ENCODE measurements at regions not wholly inside any gene's neighbourhood (a gene's known extent, or its start where the extent isn't known, plus 50 kb on each side); places are given as distances from the start of the nearest gene placed in this dataset.

DNA sequence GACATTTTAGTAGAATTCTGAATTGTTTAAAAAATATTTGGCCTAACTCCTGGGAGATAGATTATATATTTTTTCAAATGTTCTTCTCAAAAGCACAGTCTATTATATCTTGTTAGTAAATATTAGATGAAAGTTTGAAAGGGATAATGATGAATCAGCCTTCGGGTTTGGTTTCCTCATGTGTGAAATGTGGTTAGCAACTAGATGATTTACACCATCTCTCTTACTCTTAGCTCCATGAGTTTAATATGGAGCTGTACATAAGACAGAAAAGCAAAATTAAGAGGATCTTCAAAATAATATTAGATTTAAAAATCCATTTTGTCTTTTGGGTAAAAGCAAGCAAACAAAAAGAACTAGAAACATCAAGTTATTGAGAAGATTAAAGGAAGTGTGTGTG lies 120.8 kb upstream of the SFRP2 start:
- Histone ChIP-seq H3K27me3 (no peaks in the 10 kb centered on the region), H3K27ac (no peak overlapping the region), H3K4me3 (no peak overlapping the region), H3K36me3 (no peaks in the 10 kb centered on the region), H3K9me3 (no peaks in the 10 kb centered on the region), H3K4me1 (ENCODE audit: insufficient read depth) (no peaks in the 10 kb centered on the region)
- 21 to 37% (median 24%) methylated on average over 1 of the region's 1 CpG for WGBS, 3 donors
- TF ChIP-seq POLR2A (IDR thresholded peaks at IDR 0.05) = no peak
- TF ChIP-seq, protein P1, sequence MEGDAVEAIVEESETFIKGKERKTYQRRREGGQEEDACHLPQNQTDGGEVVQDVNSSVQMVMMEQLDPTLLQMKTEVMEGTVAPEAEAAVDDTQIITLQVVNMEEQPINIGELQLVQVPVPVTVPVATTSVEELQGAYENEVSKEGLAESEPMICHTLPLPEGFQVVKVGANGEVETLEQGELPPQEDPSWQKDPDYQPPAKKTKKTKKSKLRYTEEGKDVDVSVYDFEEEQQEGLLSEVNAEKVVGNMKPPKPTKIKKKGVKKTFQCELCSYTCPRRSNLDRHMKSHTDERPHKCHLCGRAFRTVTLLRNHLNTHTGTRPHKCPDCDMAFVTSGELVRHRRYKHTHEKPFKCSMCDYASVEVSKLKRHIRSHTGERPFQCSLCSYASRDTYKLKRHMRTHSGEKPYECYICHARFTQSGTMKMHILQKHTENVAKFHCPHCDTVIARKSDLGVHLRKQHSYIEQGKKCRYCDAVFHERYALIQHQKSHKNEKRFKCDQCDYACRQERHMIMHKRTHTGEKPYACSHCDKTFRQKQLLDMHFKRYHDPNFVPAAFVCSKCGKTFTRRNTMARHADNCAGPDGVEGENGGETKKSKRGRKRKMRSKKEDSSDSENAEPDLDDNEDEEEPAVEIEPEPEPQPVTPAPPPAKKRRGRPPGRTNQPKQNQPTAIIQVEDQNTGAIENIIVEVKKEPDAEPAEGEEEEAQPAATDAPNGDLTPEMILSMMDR (IDR thresholded peaks at IDR 0.05) = no peak
- no peak for TF ChIP-seq EP300 (IDR thresholded peaks at IDR 0.05)
- intact Hi-C loops (cut with DNase I) = no loop called here
- DNase-seq = no peak

DNA sequence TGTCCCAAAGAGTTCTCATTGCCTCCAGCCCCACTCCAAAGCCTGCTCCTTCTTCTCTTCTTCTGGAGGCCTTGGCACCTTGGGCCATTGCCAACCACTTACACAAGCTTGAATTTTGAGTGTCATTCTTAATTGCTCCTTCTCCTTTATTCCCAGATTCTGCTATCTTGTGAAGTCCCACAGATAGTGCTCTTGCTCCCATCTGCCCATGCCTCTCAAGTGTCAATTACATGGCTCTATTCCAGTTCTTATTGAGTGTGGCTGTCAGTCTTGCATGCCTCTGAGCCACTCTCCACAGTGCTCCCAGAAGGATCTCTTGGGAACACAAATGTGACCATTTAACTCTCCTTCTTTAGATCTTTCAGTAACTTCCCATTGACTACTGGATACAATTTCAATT lies 117.3 kb upstream of the SFRP2 start:
- no peak overlapping the region for H3K4me3 ChIP-seq
- no peaks in the 10 kb centered on the region for H3K4me1 ChIP-seq (ENCODE audit: insufficient read depth)
- TF ChIP-seq POLR2A (IDR thresholded peaks at IDR 0.05) (no peak), EP300 (IDR thresholded peaks at IDR 0.05) (no peak)
- TF ChIP-seq, protein P1 (IDR thresholded peaks at IDR 0.05) = no peak
- intact Hi-C loops (cut with DNase I) = no loop called here
- no peaks in the 10 kb centered on the region for H3K9me3 ChIP-seq
- H3K27ac ChIP-seq = no peak overlapping the region
- no peaks in the 10 kb centered on the region for H3K36me3 ChIP-seq
- no peak for DNase-seq
- no peaks in the 10 kb centered on the region for H3K27me3 ChIP-seq

DNA sequence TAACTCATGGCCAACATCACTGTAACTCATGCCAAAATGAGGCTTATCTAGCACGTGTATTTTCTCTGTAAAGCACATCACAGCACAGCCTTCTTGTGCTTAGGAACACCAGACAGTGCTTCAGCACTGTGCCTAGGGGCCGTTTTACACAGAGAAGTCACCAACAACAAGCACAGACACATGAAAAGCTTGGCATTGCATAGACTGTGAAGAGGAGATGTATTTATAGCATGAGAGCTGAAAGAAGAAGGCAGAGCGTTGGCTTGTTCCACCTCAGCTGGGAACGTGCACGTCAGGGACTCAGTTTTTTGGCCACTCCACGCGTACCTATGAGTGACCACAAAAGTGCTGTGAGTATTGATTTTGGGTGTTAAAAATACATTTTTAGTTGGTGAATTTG lies 116.3 kb upstream of the SFRP2 start:
- intact Hi-C loops (cut with DNase I) = no loop called here

DNA sequence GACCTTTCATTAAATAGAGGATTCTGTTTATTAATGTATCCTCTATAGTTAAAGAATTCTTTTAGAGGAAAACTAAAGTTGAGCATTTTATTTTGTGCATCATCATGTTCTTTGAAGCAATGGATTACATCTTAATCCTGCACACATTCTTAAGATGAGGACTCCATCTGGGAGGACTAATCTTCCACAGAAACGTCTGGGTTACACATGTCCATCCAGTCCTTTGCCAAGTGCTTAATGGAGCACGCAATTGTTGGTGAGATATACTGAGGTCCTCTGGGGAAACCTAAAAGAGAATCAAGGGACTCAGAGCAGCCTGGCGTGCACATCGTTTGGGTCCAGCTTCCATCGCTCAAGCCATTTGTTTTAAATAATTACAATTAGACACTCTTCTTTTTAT lies 115.1 kb upstream of the SFRP2 start:
- H3K27me3 ChIP-seq = no peaks in the 10 kb centered on the region
- no peaks in the 10 kb centered on the region for H3K9me3 ChIP-seq
- DNase-seq = no peak
- H3K4me1 ChIP-seq (ENCODE audit: insufficient read depth) = no peaks in the 10 kb centered on the region
- H3K4me3 ChIP-seq = no peak overlapping the region
- 69 to 74% (median 70%) methylated on average over 5 of the region's 5 CpGs for WGBS, 3 donors
- TF ChIP-seq POLR2A (IDR thresholded peaks at IDR 0.05) (no peak), EP300 (IDR thresholded peaks at IDR 0.05) (no peak)
- TF ChIP-seq, protein P1 (IDR thresholded peaks at IDR 0.05) = no peak
- H3K36me3 ChIP-seq = no peaks in the 10 kb centered on the region
- no peak overlapping the region for H3K27ac ChIP-seq
- intact Hi-C loops (cut with DNase I) = no loop called here

More for the DNA sequence above, 116.3 kb upstream of the SFRP2 start:
- H3K4me3 ChIP-seq = no peak overlapping the region
- no peaks in the 10 kb centered on the region for H3K36me3 ChIP-seq
- H3K9me3 ChIP-seq = no peaks in the 10 kb centered on the region
- H3K27me3 ChIP-seq = no peaks in the 10 kb centered on the region
- H3K27ac ChIP-seq = no peak overlapping the region
- TF ChIP-seq, protein P1 (IDR thresholded peaks at IDR 0.05) = no peak
- no peak for TF ChIP-seq EP300 (IDR thresholded peaks at IDR 0.05)
- TF ChIP-seq POLR2A (IDR thresholded peaks at IDR 0.05) = no peak
- 70 to 80% (median 76%) methylated on average over 7 of the region's 7 CpGs for WGBS, 3 donors
- DNase-seq = no peak
- no peaks in the 10 kb centered on the region for H3K4me1 ChIP-seq (ENCODE audit: insufficient read depth)

DNA sequence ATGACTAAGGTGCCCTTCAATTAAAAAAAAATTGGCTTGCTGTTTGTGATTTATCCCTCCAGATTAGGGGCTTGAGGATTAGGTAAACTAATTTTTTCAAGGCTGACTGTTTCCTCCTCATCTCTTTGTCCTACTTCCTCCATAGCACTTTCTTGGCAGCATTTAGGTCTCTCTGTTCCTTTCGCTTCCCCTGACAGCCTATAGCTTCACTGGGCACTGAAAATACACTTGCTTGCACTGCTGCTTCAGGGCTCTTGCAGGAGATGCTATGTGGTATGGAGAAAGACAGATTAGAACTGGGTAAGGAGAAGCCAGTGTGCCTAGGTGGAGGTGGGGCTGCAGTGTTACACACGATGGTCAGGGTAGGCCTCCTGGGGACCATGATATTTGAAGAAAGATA lies 112.3 kb upstream of the SFRP2 start:
- WGBS, 3 donors = 54 to 67% (median 66%) methylated on average over 2 of the region's 2 CpGs
- H3K36me3 ChIP-seq = no peaks in the 10 kb centered on the region
- no peak for DNase-seq
- intact Hi-C loops (cut with DNase I) = no loop called here
- TF ChIP-seq, protein P1 (IDR thresholded peaks at IDR 0.05) = no peak
- TF ChIP-seq EP300 (IDR thresholded peaks at IDR 0.05) (no peak), POLR2A (IDR thresholded peaks at IDR 0.05) (no peak)
- no peaks in the 10 kb centered on the region for H3K4me1 ChIP-seq (ENCODE audit: insufficient read depth)
- no peak overlapping the region for H3K4me3 ChIP-seq
- no peaks in the 10 kb centered on the region for H3K9me3 ChIP-seq
- H3K27me3 ChIP-seq = no peaks in the 10 kb centered on the region
- no peak overlapping the region for H3K27ac ChIP-seq

All from ovary (tissue), 7 donors.